DND-41 (cell line): ENCODE measurements at regions not wholly inside any gene's neighbourhood (a gene's known extent, or its start where the extent isn't known, plus 50 kb on each side); places are given as distances from the start of the nearest gene placed in this dataset.

Experiments
- CTCF ChIP-seq: IDR thresholded peaks from 2 replicates; pipeline ENCODE4 v1.5.1; 2012; ENCODE audit warnings: borderline replicate concordance, low read length, moderate library complexity, mild to moderate bottlenecking; ENCODE audit not compliant: poor library complexity, severe bottlenecking; ENCODE audit errors: extremely low read depth
- EZH2 ChIP-seq: IDR thresholded peaks from 3 replicates; pipeline ENCODE4 v1.6.1; 2012; ENCODE audit warnings: borderline replicate concordance, low read depth, mild to moderate bottlenecking, moderate library complexity, low read length, inconsistent platforms; ENCODE audit not compliant: severe bottlenecking

GRCh38 chr20:20806121-20807095, 94.0 kb upstream of the RALGAPA2 start:
- TF ChIP-seq CTCF (no peak), EZH2 (no peak)
